Activated CD8-positive, alpha-beta T cell treated with anti-CD3 and anti-CD28 coated beads, Interleukin-2, amount 10 ng/mL, durations not matched to agents 7 days and 5 days (primary cell): ENCODE measurements at regions not wholly inside any gene's neighbourhood (a gene's known extent, or its start where the extent isn't known, plus 50 kb on each side); places are given as distances from the start of the nearest gene placed in this dataset.

ENCODE experiments used
- ATAC-seq: fragments of 150-1000 bp; cut with Tn5 transposase; one replicate; pipeline ENCODE4 v1.10.0; 2021; ENCODE audit warnings: moderate library complexity
- CTCF ChIA-PET: fragments of 350-600 bp; sonication (Branson Sonifier 250); formaldehyde crosslinking; loops from one replicate; lab custom pipeline; 2021; ENCODE audit warnings: antibody characterized with exemption; lab: Charles Lee
- POLR2A ChIA-PET: fragments of 350-600 bp; sonication (Branson Sonifier 250); formaldehyde crosslinking; loops from one replicate; lab custom pipeline; 2021; ENCODE audit warnings: antibody characterized with exemption; lab: Charles Lee
- DNase-seq: peaks from one replicate; pipeline ENCODE4 v3.0.0-alpha.2; 2020
- H3K27ac Mint-ChIP-seq: one replicate; pipeline ENCODE4 v1.8.0; 2021; ENCODE audit warnings: mild to moderate bottlenecking, mixed read lengths
- H3K27me3 Mint-ChIP-seq: one replicate; pipeline ENCODE4 v1.8.0; 2021; ENCODE audit warnings: low read depth, mixed read lengths
- H3K36me3 Mint-ChIP-seq: one replicate; pipeline ENCODE4 v1.8.0; 2021; ENCODE audit warnings: low read depth, mixed read lengths
- H3K4me1 Mint-ChIP-seq: one replicate; pipeline ENCODE4 v1.8.0; 2021; ENCODE audit warnings: low read depth, mixed read lengths
- H3K4me3 Mint-ChIP-seq: one replicate; pipeline ENCODE4 v1.8.0; 2021; ENCODE audit warnings: mild to moderate bottlenecking, mixed read lengths
- H3K9me3 Mint-ChIP-seq: one replicate; pipeline ENCODE4 v1.8.0; 2022; ENCODE audit warnings: mixed read lengths; ENCODE audit not compliant: insufficient read depth

DNA sequence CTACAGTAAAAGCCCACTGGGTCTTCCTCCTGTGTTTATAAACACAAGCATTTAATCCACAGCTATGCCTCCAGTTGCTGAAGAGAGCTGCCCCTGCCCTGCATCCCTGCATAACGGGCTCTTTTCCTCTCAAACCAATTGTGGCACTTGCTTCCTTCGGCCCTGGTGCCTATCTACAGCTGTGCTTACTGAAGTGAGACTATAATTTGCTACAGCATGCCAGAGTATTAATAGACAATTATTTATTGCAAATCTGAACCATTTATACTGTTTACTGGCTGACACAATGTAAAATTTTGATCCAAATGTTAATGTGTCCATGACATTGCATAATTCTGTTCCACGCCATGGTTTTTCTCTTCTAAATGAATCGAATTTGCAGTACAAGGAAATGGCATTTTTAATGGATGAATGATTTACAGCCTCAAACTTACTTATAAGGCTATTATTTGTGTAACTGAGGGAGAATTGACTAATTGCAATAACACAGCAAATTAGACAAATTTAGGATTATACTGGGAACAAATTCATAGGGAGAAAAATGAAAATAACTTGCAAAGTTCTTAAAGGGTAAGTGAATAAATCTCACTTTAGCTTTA lies 457.0 kb upstream of the HNRNPA3 start:
- Mint-ChIP-seq H3K27ac (no peak overlapping the region), H3K9me3 (no peaks in the 10 kb centered on the region), H3K4me3 (no peak overlapping the region), H3K27me3 (peaks cover 10% of the 10 kb centered on the region), H3K4me1 (no peaks in the 10 kb centered on the region), H3K36me3 (no peaks in the 10 kb centered on the region)
- ChIA-PET CTCF (no interaction called here), POLR2A (no interaction called here)
- DNase-seq (no peak), ATAC-seq (no peak)

DNA sequence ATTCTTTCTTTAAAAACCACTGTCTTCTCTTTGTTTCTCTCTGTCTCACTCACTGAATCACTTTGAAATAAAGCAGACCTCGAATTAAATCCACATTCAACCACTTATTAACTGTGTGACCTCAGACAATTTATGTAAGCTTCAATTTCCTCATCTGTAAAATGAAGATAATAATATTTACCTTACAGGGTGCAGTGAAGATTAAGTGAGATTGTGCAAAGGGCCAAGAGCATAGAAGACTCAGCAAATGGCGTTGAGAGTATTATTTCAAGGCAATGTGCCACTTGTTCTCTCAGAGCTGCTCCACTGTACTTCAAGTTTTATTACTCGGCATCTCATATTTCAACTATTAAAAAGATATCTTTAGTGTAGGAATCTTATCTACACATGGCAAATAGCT lies 454.2 kb upstream of the HNRNPA3 start:
- H3K4me3 Mint-ChIP-seq = no peak overlapping the region
- ChIA-PET CTCF (interaction anchor here (1.0 to 1.1 kb wide), 2 partner anchors 56 to 390 kb away, joined by 3 read pairs; no protein-coding TSS in a partner anchor), POLR2A (no interaction called here)
- no peak for DNase-seq
- no peak for ATAC-seq
- H3K27ac Mint-ChIP-seq = no peak overlapping the region
- H3K4me1 Mint-ChIP-seq = no peaks in the 10 kb centered on the region
- H3K9me3 Mint-ChIP-seq = no peaks in the 10 kb centered on the region
- peaks cover 23% of the 10 kb centered on the region for H3K27me3 Mint-ChIP-seq
- no peaks in the 10 kb centered on the region for H3K36me3 Mint-ChIP-seq

DNA sequence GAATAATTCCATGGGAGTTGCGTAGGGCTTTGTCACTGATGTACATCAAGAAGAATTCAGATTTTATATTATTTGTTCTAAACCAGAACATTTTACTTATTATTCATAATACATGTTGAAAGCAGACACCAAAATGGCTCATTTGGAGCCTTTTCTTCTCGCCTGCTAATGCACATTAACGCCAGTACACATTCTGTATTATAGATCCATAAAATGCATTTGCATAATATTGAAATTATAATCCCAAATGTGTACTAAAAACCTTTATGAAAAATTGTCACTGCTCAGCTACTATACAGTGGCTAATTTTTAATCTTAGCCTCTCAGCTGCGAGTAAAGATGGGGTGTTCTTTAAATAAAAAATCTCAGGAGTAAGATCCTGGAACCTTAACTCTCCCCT lies 452.2 kb upstream of the HNRNPA3 start:
- Mint-ChIP-seq H3K9me3 (no peaks in the 10 kb centered on the region), H3K27ac (no peak overlapping the region), H3K4me3 (no peak overlapping the region), H3K4me1 (no peaks in the 10 kb centered on the region), H3K27me3 (peaks cover 21% of the 10 kb centered on the region), H3K36me3 (no peaks in the 10 kb centered on the region)
- CTCF ChIA-PET = no interaction called here
- DNase-seq (no peak), ATAC-seq (no peak)
- POLR2A ChIA-PET = no interaction called here

DNA sequence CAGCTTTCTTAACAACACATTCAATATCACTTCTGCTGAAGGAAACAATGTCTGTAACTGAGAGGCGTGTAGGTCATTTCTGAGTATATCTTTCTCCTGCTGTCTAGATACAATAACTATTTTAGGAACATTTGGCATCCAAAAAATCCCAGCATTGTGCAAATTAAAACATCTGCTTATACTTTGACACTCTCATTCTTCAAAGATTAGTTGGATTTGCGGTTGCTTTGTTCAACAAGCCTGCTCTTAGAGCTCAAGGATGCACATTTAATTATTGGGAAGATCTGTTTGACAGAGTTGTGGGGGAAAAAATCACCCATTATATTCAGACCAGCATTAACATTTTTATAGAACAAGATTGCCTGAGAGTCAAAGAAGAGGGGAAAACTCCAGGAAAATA lies 449.5 kb upstream of the HNRNPA3 start:
- Mint-ChIP-seq H3K9me3 (no peaks in the 10 kb centered on the region), H3K27ac (no peak overlapping the region), H3K4me3 (no peak overlapping the region), H3K36me3 (no peaks in the 10 kb centered on the region), H3K27me3 (peaks cover 19% of the 10 kb centered on the region), H3K4me1 (no peaks in the 10 kb centered on the region)
- ATAC-seq (no peak), DNase-seq (no peak)
- ChIA-PET CTCF (no interaction called here), POLR2A (no interaction called here)

DNA sequence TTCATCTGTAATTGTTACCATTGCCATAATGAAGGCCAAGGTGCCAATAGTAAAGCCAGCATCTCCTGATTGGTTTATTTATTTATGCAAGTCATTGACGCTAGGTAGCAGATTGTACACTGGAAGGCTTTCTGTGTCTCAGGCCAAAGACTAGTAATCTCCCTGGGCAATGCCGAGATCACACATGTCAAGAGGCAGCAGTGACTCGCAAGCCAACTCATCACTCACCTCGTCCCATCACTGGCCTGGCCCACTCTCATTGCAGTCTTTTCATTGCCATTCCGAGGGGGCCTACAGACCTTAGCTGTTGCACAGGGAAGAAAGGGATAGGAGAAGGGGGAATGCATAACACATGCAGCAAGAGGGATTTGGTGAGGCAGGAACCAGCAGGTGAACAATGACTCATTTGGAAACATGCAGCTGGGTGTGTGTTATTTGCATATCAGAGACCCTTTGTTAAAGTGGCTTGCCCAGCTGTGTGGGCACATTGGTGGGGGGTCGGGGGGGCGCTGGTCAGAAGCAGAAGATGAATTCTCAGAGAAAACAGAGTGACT lies 448.7 kb upstream of the HNRNPA3 start:
- H3K27ac Mint-ChIP-seq = no peak overlapping the region
- POLR2A ChIA-PET = no interaction called here
- H3K4me1 Mint-ChIP-seq = peaks cover 3% of the 10 kb centered on the region
- no peak overlapping the region for H3K4me3 Mint-ChIP-seq
- DNase-seq (no peak), ATAC-seq (no peak)
- no peaks in the 10 kb centered on the region for H3K9me3 Mint-ChIP-seq
- no peaks in the 10 kb centered on the region for H3K36me3 Mint-ChIP-seq
- peaks cover 18% of the 10 kb centered on the region for H3K27me3 Mint-ChIP-seq
- CTCF ChIA-PET = no interaction called here

DNA sequence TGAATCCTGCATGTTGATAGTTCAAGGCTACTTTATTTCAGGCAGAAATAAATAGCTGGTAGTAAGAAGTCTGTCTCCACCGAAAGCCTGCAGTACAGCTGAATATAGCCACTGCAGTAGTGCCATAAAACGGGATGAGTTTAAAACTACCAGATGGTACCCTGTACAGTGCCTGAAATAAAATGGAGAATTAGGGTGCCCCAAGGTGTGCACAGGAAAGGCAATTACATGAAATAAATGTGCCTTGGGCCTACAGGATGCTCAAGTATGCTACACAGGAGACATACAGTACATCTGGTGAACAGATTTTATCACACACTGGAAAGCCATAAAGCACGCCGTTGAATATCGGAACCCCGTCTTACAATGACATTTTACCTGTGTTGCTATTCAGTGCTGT lies 447.7 kb upstream of the HNRNPA3 start:
- CTCF ChIA-PET = no interaction called here

DNA sequence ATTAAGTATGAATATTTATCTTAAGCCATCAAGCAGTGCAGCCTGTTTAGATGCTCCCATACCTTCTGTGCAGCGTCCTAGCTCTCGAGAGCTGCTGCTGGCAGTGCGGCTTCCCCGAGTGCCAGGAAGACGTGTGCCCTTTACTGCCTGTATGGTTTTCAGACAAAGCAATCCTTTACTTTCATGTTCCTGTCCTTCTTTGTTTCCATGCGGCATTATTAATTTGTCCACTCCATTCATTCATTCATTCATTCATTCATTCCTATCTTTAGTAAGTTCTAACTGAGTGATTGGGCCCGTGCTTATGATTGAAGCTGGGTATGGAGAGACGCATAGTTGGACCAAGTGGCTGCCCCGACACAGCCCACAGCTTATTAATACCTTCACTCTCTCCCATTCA lies 446.6 kb upstream of the HNRNPA3 start:
- H3K27ac Mint-ChIP-seq = no peak overlapping the region
- DNase-seq (no peak), ATAC-seq (no peak)
- peaks cover 7% of the 10 kb centered on the region for H3K4me1 Mint-ChIP-seq
- ChIA-PET CTCF (no interaction called here), POLR2A (no interaction called here)
- H3K4me3 Mint-ChIP-seq = no peak overlapping the region
- H3K36me3 Mint-ChIP-seq = no peaks in the 10 kb centered on the region
- peaks cover 10% of the 10 kb centered on the region for H3K27me3 Mint-ChIP-seq
- H3K9me3 Mint-ChIP-seq = no peaks in the 10 kb centered on the region

More for the DNA sequence above, 447.7 kb upstream of the HNRNPA3 start:
- POLR2A ChIA-PET = no interaction called here
- Mint-ChIP-seq H3K27me3 (peaks cover 14% of the 10 kb centered on the region), H3K27ac (no peak overlapping the region), H3K4me1 (peaks cover 7% of the 10 kb centered on the region), H3K9me3 (no peaks in the 10 kb centered on the region), H3K4me3 (no peak overlapping the region), H3K36me3 (no peaks in the 10 kb centered on the region)
- DNase-seq = no peak
- no peak for ATAC-seq

DNA sequence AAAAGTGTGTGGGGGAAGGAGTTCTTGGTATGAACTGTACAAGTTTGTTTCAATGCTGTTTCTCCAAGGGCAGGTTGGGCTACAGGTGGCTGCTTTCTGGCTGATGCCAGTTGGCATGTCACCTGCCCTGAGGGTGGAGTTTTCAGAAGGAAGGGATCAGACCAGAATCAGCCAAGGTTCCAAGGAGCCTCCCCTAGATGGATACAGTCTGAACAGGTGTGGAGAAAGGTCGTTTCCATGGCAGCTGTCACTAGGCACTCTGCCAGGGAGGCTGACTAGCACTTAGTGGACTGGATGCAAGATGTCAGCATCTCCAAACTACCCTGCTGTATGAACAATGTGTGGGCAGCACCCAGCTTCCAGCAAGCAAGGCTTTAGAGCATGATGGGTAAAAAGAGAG lies 444.4 kb upstream of the HNRNPA3 start:
- Mint-ChIP-seq H3K9me3 (no peaks in the 10 kb centered on the region), H3K27ac (no peak overlapping the region), H3K4me3 (no peak overlapping the region), H3K4me1 (peaks cover 7% of the 10 kb centered on the region), H3K36me3 (no peaks in the 10 kb centered on the region), H3K27me3 (peaks cover under 1% of the 10 kb centered on the region)
- ATAC-seq (no peak), DNase-seq (no peak)
- ChIA-PET CTCF (no interaction called here), POLR2A (no interaction called here)

DNA sequence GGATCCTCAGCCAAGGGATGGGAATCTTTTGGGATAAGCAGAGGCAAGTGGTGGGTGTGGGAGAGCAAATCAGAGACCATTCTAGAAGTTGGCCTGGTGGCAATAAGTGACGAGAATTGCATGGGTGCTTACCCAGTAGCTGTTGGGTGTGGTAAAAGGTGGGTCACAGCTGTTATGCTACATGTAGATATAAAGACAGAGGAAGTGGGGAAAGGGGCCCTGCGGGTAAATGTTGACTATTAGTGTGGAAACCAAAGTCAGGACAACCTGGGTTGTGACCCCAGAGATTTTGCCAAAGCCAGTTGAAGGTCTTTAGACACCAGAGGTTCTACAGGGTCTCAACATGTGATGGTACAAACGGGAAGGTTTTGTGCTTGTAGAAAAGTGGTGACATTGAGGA lies 443.6 kb upstream of the HNRNPA3 start:
- peaks cover 7% of the 10 kb centered on the region for H3K4me1 Mint-ChIP-seq
- H3K4me3 Mint-ChIP-seq = no peak overlapping the region
- peak overlapping the region; percentile 44 for H3K27ac Mint-ChIP-seq
- no peaks in the 10 kb centered on the region for H3K27me3 Mint-ChIP-seq
- peaks cover 5% of the 10 kb centered on the region for H3K9me3 Mint-ChIP-seq
- no peak for DNase-seq
- ChIA-PET POLR2A (no interaction called here), CTCF (interaction anchor here (0.9 kb wide), 1 partner anchor 314 kb away, joined by 3 read pairs; no protein-coding TSS in a partner anchor)
- ATAC-seq = no peak
- no peaks in the 10 kb centered on the region for H3K36me3 Mint-ChIP-seq

DNA sequence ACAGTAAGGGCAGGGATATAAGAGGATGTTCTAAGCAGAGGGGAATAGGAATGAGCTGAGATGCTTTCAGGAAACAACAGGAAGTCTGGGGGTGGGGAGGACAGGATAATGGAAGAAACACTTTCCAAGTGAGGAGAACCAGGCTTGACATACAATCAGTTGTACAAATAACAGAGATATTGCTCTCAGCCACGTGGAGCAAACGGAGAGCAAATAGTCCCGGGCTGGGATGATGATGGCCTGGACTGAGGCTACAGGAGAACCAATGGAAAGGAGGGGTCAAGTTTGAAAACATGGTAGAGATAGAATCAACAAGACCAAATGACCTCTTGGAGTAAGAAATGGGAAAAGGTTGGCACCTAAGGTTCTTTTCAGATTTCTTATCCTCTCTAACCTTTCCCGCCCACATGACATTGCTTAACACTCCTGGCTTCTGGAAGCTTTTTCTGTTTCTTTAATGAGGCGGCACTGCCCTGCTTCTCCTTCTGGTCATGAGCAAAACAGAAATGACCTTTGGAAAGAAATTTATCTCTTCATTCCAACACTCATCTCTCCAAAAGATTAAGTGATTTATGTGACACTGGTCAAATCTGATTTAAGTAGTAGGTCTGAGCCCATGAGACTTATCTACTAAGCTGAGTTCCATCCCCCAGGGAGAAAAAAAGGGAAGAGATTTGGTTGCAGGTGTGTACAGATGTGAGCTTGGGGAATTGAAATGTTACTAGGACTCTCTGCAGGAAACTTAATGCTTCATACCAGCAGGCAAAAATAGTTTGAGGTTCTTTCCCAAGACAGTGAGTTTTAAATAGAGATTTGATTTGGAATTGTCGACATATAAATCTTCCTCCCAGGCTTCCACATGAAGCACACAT lies 442.9 kb upstream of the HNRNPA3 start:
- H3K4me1 Mint-ChIP-seq = peaks cover 7% of the 10 kb centered on the region
- CTCF ChIA-PET = interaction anchor here (0.9 kb wide), 1 partner anchor 314 kb away, joined by 3 read pairs; no protein-coding TSS in a partner anchor

DNA sequence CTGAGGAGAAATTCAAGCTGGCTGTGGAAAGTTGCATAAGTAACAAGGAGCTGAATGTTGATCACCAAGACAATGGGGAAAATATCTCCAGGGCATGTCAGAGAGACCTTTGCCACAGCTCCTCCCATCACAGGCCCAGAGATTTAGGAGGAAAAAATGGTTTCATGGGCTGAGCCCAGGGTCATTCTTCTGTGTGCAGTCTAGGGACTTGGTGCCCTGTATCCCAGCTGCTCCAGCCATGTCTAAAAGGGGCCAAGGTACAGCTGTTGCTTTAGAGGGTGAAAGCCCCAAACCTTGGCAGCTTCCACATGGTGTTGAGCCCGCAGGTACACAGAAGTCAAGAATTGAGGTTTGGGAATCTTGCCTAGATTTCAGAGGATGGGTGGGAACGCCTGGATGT lies 439.8 kb upstream of the HNRNPA3 start:
- ChIA-PET CTCF (no interaction called here), POLR2A (no interaction called here)
- DNase-seq (no peak), ATAC-seq (no peak)
- H3K4me1 Mint-ChIP-seq = peaks cover 7% of the 10 kb centered on the region
- H3K9me3 Mint-ChIP-seq = peaks cover 6% of the 10 kb centered on the region
- no peaks in the 10 kb centered on the region for H3K36me3 Mint-ChIP-seq
- H3K4me3 Mint-ChIP-seq = no peak overlapping the region
- no peak overlapping the region for H3K27ac Mint-ChIP-seq
- H3K27me3 Mint-ChIP-seq = no peaks in the 10 kb centered on the region

More for the DNA sequence above, 442.9 kb upstream of the HNRNPA3 start:
- Mint-ChIP-seq H3K4me3 (no peak overlapping the region), H3K27me3 (no peaks in the 10 kb centered on the region), H3K9me3 (peaks cover 6% of the 10 kb centered on the region), H3K27ac (peak overlapping the region; percentile 44), H3K36me3 (no peaks in the 10 kb centered on the region)
- POLR2A ChIA-PET = interaction anchor here (0.9 kb wide), 1 partner anchor 32 kb away, joined by 3 read pairs; no protein-coding TSS in a partner anchor
- DNase-seq = no peak
- ATAC-seq = no peak
